ENCODE measurements at regions not wholly inside any gene's neighbourhood (a gene's known extent, or its start where the extent isn't known, plus 50 kb on each side); places are given as distances from the start of the nearest gene placed in this dataset.

GRCh38 chr12:89260841-89261637 lies 91.3 kb downstream of the DUSP6 start:
- Histone ChIP-seq H3K36me3 (ENCODE audit: insufficient read depth, low read length) (no peaks in the 10 kb centered on the region), H3K4me3 (no peak overlapping the region), H3K27ac (no peak overlapping the region), H3K9me3 (ENCODE audit: low read depth, low read length) (no peaks in the 10 kb centered on the region), H3K9ac (ENCODE audit: insufficient read length) (no peak overlapping the region)
- TF ChIP-seq FOXP2 (optimal IDR thresholded peaks at IDR 0.05; ENCODE audit: control extremely low read depth, extremely low read length, insufficient read depth) (no peak), EZH2 (IDR thresholded peaks at IDR 0.05) (no peak), POLR2AphosphoS5 (IDR thresholded peaks at IDR 0.05; ENCODE audit: borderline replicate concordance, low read depth, low read length) (no peak)
- DNase-seq (ENCODE audit: low read depth, low spot score) = no peak

- Histone ChIP-seq H3K36me3 (ENCODE audit: insufficient read depth, low read length) (no peaks in the 10 kb centered on the region), H3K9ac (ENCODE audit: insufficient read length) (no peak overlapping the region), H3K27ac (no peak overlapping the region), H3K4me3 (no peak overlapping the region), H3K9me3 (ENCODE audit: low read depth, low read length) (no peaks in the 10 kb centered on the region)
- no peak for DNase-seq (ENCODE audit: low read depth, low spot score)
- TF ChIP-seq FOXP2 (optimal IDR thresholded peaks at IDR 0.05; ENCODE audit: control extremely low read depth, extremely low read length, insufficient read depth) = no peak
- no peak for TF ChIP-seq EZH2 (IDR thresholded peaks at IDR 0.05)
- TF ChIP-seq POLR2AphosphoS5 (IDR thresholded peaks at IDR 0.05; ENCODE audit: borderline replicate concordance, low read depth, low read length) = no peak
Observed at GRCh38 chr12:89259821-89260220, 92.5 kb downstream of the DUSP6 start.

GRCh38 chr12:89258240-89258969 lies 93.9 kb downstream of the DUSP6 start:
- DNase-seq (ENCODE audit: low read depth, low spot score) = no peak
- H3K4me3 ChIP-seq = no peak overlapping the region
- TF ChIP-seq FOXP2 (optimal IDR thresholded peaks at IDR 0.05; ENCODE audit: control extremely low read depth, extremely low read length, insufficient read depth) (no peak), EZH2 (IDR thresholded peaks at IDR 0.05) (no peak), POLR2AphosphoS5 (IDR thresholded peaks at IDR 0.05; ENCODE audit: borderline replicate concordance, low read depth, low read length) (no peak)
- H3K9me3 ChIP-seq (ENCODE audit: low read depth, low read length) = no peaks in the 10 kb centered on the region
- no peak overlapping the region for H3K9ac ChIP-seq (ENCODE audit: insufficient read length)
- H3K27ac ChIP-seq = no peak overlapping the region
- no peaks in the 10 kb centered on the region for H3K36me3 ChIP-seq (ENCODE audit: insufficient read depth, low read length)

- Histone ChIP-seq H3K9me3 (ENCODE audit: low read depth, low read length) (no peaks in the 10 kb centered on the region), H3K36me3 (ENCODE audit: insufficient read depth, low read length) (no peaks in the 10 kb centered on the region), H3K9ac (ENCODE audit: insufficient read length) (no peak overlapping the region), H3K4me3 (no peak overlapping the region), H3K27ac (no peak overlapping the region)
- DNase-seq (ENCODE audit: low read depth, low spot score) = no peak
- no peak for TF ChIP-seq EZH2 (IDR thresholded peaks at IDR 0.05)
- TF ChIP-seq FOXP2 (optimal IDR thresholded peaks at IDR 0.05; ENCODE audit: control extremely low read depth, extremely low read length, insufficient read depth) = no peak
- TF ChIP-seq POLR2AphosphoS5 (IDR thresholded peaks at IDR 0.05; ENCODE audit: borderline replicate concordance, low read depth, low read length) = no peak
Observed at GRCh38 chr12:89257340-89257739, 95.0 kb downstream of the DUSP6 start.

GRCh38 chr12:89256060-89256459 lies 96.2 kb downstream of the DUSP6 start:
- Histone ChIP-seq H3K27ac (no peak overlapping the region), H3K36me3 (ENCODE audit: insufficient read depth, low read length) (no peaks in the 10 kb centered on the region), H3K9ac (ENCODE audit: insufficient read length) (no peak overlapping the region), H3K4me3 (no peak overlapping the region), H3K9me3 (ENCODE audit: low read depth, low read length) (no peaks in the 10 kb centered on the region)
- DNase-seq (ENCODE audit: low read depth, low spot score) = no peak
- TF ChIP-seq FOXP2 (optimal IDR thresholded peaks at IDR 0.05; ENCODE audit: control extremely low read depth, extremely low read length, insufficient read depth) (no peak), POLR2AphosphoS5 (IDR thresholded peaks at IDR 0.05; ENCODE audit: borderline replicate concordance, low read depth, low read length) (no peak), EZH2 (IDR thresholded peaks at IDR 0.05) (no peak)

GRCh38 chr12:89253488-89253887 lies 98.8 kb downstream of the DUSP6 start:
- Histone ChIP-seq H3K4me3 (no peak overlapping the region), H3K9ac (ENCODE audit: insufficient read length) (no peak overlapping the region), H3K36me3 (ENCODE audit: insufficient read depth, low read length) (no peaks in the 10 kb centered on the region), H3K27ac (no peak overlapping the region), H3K9me3 (ENCODE audit: low read depth, low read length) (no peaks in the 10 kb centered on the region)
- TF ChIP-seq POLR2AphosphoS5 (IDR thresholded peaks at IDR 0.05; ENCODE audit: borderline replicate concordance, low read depth, low read length) = no peak
- no peak for TF ChIP-seq EZH2 (IDR thresholded peaks at IDR 0.05)
- no peak for TF ChIP-seq FOXP2 (optimal IDR thresholded peaks at IDR 0.05; ENCODE audit: control extremely low read depth, extremely low read length, insufficient read depth)
- no peak for DNase-seq (ENCODE audit: low read depth, low spot score)

GRCh38 chr12:89252284-89252683 lies 100.0 kb downstream of the DUSP6 start:
- TF ChIP-seq FOXP2 (optimal IDR thresholded peaks at IDR 0.05; ENCODE audit: control extremely low read depth, extremely low read length, insufficient read depth) (no peak), POLR2AphosphoS5 (IDR thresholded peaks at IDR 0.05; ENCODE audit: borderline replicate concordance, low read depth, low read length) (no peak), EZH2 (IDR thresholded peaks at IDR 0.05) (no peak)
- Histone ChIP-seq H3K36me3 (ENCODE audit: insufficient read depth, low read length) (no peaks in the 10 kb centered on the region), H3K9me3 (ENCODE audit: low read depth, low read length) (no peaks in the 10 kb centered on the region), H3K4me3 (no peak overlapping the region), H3K9ac (ENCODE audit: insufficient read length) (no peak overlapping the region), H3K27ac (no peak overlapping the region)
- DNase-seq (ENCODE audit: low read depth, low spot score) = no peak

- no peak for DNase-seq (ENCODE audit: low read depth, low spot score)
- no peaks in the 10 kb centered on the region for H3K36me3 ChIP-seq (ENCODE audit: insufficient read depth, low read length)
- no peak overlapping the region for H3K4me3 ChIP-seq
- H3K9ac ChIP-seq (ENCODE audit: insufficient read length) = no peak overlapping the region
- no peak for TF ChIP-seq EZH2 (IDR thresholded peaks at IDR 0.05)
- no peak for TF ChIP-seq FOXP2 (optimal IDR thresholded peaks at IDR 0.05; ENCODE audit: control extremely low read depth, extremely low read length, insufficient read depth)
- TF ChIP-seq POLR2AphosphoS5 (IDR thresholded peaks at IDR 0.05; ENCODE audit: borderline replicate concordance, low read depth, low read length) = no peak
- no peak overlapping the region for H3K27ac ChIP-seq
- no peaks in the 10 kb centered on the region for H3K9me3 ChIP-seq (ENCODE audit: low read depth, low read length)
Observed at GRCh38 chr12:89251342-89252271, 100.7 kb downstream of the DUSP6 start.

All from SK-N-MC (cell line).